ENCODE measurements at regions not wholly inside any gene's neighbourhood (a gene's known extent, or its start where the extent isn't known, plus 50 kb on each side); places are given as distances from the start of the nearest gene placed in this dataset.

DNA sequence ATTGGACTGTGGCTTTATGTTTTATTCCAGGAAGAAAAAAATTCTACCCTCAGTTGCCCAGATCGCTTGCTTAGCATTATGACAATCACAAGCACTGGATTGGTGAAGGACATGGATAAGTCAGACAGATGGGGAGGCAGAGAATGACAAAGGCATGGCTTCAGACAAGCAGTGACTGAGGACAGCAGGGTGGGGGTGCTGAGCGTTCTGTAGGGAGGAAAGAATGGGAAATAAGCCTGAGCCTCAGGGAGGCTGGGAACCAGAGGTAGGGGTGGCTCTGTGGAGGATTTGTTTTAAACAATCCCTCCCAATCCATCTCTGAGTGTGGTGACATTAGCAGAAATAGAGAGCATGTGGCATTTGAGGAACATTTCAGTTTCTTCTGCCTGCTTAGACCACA is 896.9 kb downstream of the CCSER2 start:
- DNase-seq (ENCODE audit: low spot score): no peak

DNA sequence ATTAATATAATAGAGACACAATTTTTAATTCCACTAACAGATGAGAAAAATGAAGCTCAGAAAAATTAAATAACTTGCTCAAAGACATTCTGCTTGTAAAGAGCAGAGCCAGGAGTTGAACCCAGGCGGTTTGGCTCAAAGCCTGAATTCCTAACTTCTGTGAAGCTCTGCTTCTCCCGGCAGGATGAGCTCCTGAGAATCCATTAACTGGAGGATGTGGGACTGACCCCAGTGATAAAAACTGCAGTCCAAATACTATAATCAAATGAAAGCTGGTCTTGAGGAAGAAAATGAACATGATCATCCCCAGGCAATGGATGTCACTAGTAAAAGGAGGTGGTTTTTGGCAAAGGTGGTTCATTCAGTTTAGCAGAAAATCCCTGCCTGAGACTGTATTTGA is 898.2 kb downstream of the CCSER2 start:
- DNase-seq (ENCODE audit: low spot score): no peak

DNA sequence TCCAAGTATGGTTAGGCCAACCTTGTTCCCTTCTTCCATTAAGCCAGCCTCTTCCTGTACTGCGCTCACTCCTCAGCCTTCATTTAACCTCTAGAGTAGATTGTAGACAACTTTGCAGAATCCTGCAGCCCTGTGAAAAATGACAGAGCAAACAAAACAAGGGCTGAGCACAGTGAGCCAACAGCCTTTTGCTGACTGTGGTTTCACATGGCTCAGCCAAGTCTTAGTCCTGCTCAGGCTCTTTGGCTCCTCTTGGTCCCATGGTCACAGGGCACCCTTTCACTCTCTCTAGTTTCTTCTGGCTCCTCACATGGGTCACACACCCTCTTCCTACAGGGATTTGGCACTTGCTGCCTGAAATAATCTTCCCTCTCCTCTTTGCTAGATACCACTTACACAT is 900.3 kb downstream of the CCSER2 start:
- DNase-seq (ENCODE audit: low spot score): no peak

- no peak for DNase-seq (ENCODE audit: low spot score)
Observed at GRCh38 chr10:85231534-85232270, 903.3 kb downstream of the CCSER2 start.

DNA sequence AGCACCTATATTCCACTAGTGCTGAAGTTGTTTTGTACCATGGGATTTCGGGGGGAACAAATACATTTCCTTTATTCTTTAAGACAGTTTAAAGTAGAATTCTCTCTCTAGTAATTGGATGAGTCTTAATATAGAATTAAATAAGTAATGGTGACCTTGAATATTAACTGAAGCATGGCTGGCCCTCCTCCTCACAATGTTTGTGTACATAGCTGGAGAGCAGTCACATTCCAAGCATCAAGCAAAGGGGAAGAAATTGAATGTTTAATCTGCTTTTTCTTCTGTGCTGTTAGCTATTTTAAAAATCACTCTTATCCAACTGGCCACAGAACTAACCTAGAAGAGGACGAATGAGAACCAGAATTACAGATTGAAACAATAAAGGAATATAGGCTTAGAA is 906.9 kb downstream of the CCSER2 start:
- no peak for DNase-seq (ENCODE audit: low spot score)

GRCh38 chr10:85238676-85239075 is 910.3 kb downstream of the CCSER2 start:
- no peak for DNase-seq (ENCODE audit: low spot score)

DNA sequence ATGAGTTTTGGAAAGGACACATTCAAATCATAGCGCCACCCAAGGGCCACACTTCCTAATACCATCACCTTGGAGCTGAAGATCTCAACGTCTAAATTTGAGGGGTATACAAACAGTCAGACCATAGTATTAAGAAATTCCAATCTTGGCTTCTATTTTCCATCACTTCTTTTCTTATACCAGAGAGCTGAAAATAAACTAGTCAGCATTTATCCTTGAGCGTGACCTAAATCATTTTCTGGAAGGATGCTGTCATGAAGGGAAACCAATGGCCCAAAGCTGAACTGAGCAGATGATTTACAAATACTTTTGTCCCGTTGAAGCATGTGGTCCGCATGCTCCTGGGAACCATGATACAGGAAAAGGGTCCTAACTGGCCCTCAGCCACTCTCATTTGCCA is 921.9 kb downstream of the CCSER2 start:
- DNase-seq (ENCODE audit: low spot score): no peak

GRCh38 chr10:85256481-85256880 is 928.1 kb downstream of the CCSER2 start:
- DNase-seq (ENCODE audit: low spot score): no peak

GRCh38 chr10:85259908-85260307 is 931.5 kb downstream of the CCSER2 start:
- DNase-seq (ENCODE audit: low spot score): no peak

DNA sequence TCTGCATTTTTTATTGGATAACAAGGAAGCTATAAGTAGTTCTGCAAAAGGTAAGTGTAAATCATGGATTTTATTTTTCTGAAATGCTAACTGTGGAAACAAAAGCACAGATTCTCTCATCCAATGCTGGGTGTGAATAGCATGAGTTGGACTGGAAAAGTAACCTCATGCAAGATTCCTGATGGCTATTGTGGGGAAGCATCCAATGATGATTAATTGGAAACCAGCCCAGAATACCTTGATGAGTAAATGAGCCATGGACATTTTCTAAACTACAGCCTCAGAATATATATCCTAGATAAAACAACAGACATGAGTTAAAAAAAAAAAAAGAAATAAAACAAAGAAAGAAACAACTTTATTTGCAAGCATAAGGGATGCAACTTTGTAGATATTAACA is 934.6 kb downstream of the CCSER2 start:
- no peak for DNase-seq (ENCODE audit: low spot score)

DNA sequence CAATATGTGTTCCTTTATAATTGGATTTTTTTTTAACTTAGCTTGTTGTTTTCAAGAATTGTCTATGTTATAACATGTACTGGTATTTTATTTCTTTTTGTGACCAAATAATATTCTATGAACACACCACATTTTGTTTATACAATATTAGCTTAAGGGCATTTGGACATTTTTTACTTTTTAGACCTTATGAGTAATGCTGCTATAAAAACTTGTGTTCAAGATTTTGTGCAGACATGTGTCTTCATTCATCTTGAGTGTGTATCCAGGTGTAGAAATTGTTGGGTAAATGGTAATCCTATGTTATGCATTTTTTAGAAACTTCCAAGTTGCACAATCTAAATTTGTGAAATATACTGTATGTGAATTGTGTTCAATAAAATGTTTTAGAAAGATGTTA is 936.7 kb downstream of the CCSER2 start:
- DNase-seq (ENCODE audit: low spot score): no peak

DNA sequence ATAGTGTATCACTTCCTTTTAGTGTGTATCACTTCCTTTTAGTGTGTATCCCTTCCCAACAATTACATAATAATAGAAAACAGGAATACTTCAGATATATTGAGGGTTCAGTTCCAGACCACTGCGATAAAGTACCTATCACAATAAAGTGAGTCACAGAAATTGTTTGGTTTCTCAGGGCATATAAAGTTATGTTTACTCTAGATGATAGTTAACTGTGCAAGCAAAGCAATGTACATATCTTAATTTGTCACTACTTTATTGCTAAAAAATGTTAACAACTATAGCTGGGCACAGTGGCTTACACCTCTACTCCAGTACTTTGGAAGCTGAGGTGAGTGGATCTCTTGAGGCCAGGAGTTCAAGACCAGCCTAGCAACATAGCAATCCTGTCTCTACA is 938.4 kb downstream of the CCSER2 start:
- no peak for DNase-seq (ENCODE audit: low spot score)

DNA sequence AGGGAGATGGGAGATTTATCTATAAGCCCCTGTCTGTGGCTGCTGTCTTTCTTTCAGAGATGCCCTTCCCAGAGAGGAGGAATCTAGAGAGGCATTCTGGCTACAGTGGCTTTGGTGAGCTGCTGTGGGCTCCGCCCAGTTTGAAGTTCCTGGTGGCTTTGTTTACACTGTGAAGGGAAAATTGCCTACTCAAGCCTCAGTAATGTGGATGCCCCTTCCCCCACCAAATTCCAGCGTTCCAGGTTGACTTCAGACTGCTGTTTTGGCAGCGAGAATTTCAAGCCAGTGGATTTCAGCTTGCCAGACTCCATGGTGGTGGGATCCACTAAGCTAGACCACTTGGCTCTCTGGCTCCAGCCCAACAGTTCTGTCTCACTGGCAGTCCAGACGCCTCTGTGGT is 951.6 kb downstream of the CCSER2 start:
- DNase-seq (ENCODE audit: low spot score): no peak

DNA sequence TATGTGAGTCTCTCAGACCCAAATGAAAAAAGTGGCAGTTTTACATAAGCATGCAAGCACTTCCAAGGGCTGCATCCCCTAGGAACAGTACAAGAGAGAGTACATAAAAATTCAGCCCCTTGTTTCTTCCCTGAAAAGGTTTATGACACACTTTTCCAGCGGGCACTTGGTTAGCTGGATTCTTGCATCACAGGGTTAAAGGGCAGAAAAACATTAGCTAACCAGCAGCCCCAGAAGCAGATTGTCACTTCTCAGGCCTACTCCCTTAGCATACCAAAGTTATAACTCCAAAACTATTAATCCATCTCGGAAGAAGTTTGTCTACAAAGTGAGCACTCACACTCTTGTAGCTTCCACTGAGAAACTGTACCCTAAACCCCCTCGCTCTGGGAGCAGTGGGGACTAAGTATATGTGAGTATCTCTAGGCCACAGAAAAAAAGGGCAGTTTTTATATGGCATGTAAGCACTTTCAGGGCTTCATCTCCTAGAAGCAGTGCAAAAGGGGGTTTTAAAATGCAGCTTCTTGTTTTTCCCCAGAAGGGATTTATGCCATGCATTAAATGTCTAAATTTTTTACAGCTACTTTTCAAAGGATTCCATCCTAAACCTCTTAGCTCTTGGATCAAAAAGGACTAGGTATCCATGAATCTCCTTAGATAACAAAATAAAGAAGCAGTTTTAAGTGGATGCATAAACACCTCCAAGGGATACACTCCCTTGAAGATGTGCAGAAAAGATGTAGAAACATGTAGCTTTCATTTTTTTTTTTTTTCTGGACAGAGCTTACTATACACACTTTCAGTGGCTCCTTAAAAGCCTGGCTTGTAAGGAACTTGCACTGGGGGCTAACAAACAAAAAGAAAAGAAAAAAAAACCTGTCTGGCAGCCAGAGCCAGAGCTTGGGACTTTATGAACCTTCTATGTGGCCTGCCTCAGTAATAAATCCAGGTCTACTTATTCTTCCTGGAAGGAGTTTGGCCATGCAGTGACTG is 956.7 kb downstream of the CCSER2 start:
- DNase-seq (ENCODE audit: low spot score): no peak

- no peak for DNase-seq (ENCODE audit: low spot score)
Observed at GRCh38 chr10:85293483-85293882, 965.1 kb downstream of the CCSER2 start.

DNA sequence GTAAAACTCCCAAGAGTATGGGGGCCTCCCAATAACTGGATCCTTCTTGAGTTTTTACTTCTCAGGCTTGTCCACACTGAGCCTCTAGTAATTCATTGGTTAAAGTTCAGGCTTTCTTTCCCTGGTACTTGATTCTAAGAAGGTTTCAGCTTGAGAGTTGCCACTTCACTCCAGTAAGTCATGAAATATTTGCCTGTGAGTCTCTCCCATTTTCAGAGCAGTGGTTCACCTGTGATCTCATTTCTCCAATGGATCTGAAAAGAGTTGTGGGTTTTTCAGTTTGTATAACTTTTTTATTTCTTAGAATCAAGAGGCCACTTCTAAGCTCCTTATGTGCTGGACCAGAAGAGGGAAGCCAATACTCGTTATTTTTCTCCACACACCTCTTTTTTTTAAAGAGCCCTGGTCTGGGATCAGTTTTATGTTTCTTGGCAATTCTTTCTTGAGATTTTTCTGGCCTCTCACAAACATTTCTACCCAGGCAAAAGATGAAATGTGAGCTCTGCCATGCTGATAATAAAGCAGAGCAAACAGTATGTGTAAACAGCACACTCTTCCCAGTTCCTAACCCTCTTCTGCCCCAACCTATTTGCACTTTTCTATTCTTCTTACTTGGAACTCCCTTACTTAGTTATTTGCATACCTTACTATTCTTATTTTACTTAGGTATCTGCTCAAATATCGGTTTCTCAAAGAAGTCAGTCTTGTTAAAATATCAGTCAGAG is 983.4 kb downstream of the CCSER2 start:
- no peak for DNase-seq (ENCODE audit: low spot score)

DNA sequence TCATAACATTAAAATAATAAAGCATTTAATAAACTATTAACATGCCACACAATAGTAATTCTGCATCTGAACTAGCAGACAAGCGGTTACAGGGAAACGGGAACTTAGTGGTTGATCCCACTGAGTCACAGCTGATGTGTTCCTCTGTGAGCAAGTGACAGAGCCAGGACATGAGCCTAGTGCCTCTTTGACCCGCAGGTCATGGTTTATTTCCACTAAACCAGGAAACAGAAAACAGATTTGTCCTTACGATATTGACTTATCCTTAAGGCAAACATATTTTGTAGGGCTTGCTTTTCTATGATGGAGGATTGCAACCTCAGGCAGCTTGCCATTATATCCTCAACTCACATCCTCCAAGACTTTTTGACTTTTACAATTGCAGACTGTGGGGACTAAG is 987.3 kb downstream of the CCSER2 start:
- DNase-seq (ENCODE audit: low spot score): no peak

DNA sequence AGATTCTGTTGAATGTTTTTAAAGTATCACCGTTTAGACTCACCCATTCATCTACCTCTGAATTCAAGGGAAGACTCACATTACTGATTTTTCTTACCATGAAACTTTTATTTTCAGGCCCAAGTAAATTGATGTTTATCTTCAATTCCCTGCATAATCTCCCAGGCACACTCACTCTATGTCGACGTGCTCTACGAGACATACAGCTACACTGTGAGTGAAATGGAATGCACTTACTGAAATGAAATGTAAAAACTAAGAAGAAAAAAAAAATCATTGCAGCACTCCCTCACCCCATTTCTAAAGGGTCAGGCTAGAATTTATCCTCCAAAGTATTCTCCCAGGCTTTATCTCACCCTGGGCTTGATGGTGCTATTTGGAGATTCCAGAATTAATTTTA is 987.9 kb downstream of the CCSER2 start:
- DNase-seq (ENCODE audit: low spot score): no peak

- no peak for DNase-seq (ENCODE audit: low spot score)
Observed at GRCh38 chr10:85317827-85318226, 989.4 kb downstream of the CCSER2 start.

DNA sequence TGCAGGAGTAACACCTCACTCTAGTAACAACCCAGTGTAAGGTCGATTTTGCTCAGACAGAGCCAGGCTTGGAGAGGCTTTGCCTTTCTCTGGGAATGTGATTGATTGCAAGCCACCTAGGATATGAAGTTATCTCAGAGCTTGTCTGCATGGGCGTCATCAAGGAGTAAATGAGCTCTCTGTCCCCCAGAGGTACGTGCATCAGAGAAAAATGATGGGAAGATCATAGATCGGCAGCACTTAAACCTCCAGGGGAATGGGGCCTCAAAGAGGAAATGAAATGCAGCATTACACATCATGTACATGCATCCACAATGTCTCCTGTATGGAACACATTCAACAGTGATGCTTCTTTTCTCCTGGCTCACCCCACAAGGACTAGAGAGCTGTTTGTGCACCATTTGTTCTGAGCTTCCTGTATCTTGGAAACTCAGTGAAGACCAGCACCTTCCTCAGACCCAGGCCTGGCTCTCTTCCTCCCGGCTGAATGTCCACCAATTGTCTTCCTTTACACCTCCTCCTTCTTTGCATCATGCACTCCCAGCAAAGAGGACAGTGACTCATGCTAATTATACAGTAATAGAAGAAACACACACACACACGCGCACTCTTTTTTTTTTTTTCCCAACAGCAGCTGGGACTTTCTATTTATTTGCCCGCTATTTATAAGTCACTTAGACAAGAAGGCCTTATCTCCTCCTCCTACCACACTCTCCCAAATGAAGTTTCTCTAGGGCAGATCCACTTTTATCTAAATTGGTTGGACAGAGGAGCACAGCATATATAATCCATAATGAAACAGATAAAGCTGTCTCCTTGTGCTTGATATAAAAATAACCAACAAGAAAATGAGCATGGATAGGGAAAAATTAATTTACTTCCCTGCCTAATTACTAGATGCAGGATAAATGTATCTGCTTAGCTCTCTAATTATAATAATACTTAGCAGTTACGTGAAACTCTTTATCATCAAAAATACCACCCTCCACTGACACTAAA is 990.7 kb downstream of the CCSER2 start:
- no peak for DNase-seq (ENCODE audit: low spot score)

- no peak for DNase-seq (ENCODE audit: low spot score)
Observed at GRCh38 chr10:85319826-85320225, 991.4 kb downstream of the CCSER2 start.

Data from AG08395 (cell line).